NCI-H1105 treated with DMSO at 0.1 percent for 48 hours (cell line): ENCODE measurements at regions not wholly inside any gene's neighbourhood (a gene's known extent, or its start where the extent isn't known, plus 50 kb on each side); places are given as distances from the start of the nearest gene placed in this dataset.

Source experiments
- DNase-seq: peaks from one replicate; lab custom pipeline; 2025; lab: John Stamatoyannopoulos, UW

GRCh38 chr1:108082738-108083562, 117.2 kb downstream of the SLC25A24 start:
- DNase-seq: peak; percentile 6

- DNase-seq: no peak
Measured at GRCh38 chr1:108082001-108082400, 117.0 kb upstream of the VAV3 start.

- no peak for DNase-seq
Measured at GRCh38 chr1:108080448-108080847, 115.5 kb upstream of the VAV3 start.

- DNase-seq: no peak
Measured at GRCh38 chr1:108079440-108080025, 114.6 kb upstream of the VAV3 start.

- no peak for DNase-seq
Measured at GRCh38 chr1:108077991-108078390, 113.0 kb upstream of the VAV3 start.

- no peak for DNase-seq
Measured at GRCh38 chr1:108075055-108075454, 110.1 kb upstream of the VAV3 start.

GRCh38 chr1:108072776-108073175, 107.8 kb upstream of the VAV3 start:
- DNase-seq: no peak

GRCh38 chr1:108072212-108072611, 107.2 kb upstream of the VAV3 start:
- DNase-seq: no peak

GRCh38 chr1:108071601-108072000, 106.6 kb upstream of the VAV3 start:
- no peak for DNase-seq

GRCh38 chr1:108070662-108071061, 105.7 kb upstream of the VAV3 start:
- peak; percentile 43 for DNase-seq

- no peak for DNase-seq
Measured at GRCh38 chr1:108067884-108068540, 103.0 kb upstream of the VAV3 start.

- no peak for DNase-seq
Measured at GRCh38 chr1:108066808-108067207, 101.8 kb upstream of the VAV3 start.

- no peak for DNase-seq
Measured at GRCh38 chr1:108064255-108064654, 99.3 kb upstream of the VAV3 start.

- no peak for DNase-seq
Measured at GRCh38 chr1:108063703-108064102, 98.7 kb upstream of the VAV3 start.

- DNase-seq: no peak
Measured at GRCh38 chr1:108059945-108060344, 95.0 kb upstream of the VAV3 start.

GRCh38 chr1:108057541-108057940, 92.6 kb upstream of the VAV3 start:
- DNase-seq: no peak

- no peak for DNase-seq
Measured at GRCh38 chr1:108056436-108056990, 91.5 kb upstream of the VAV3 start.

GRCh38 chr1:108055387-108055786, 90.4 kb upstream of the VAV3 start:
- DNase-seq: no peak

GRCh38 chr1:108054396-108054795, 89.4 kb upstream of the VAV3 start:
- DNase-seq: no peak

- no peak for DNase-seq
Measured at GRCh38 chr1:108053270-108054013, 88.5 kb upstream of the VAV3 start.

GRCh38 chr1:108051631-108052377, 86.8 kb upstream of the VAV3 start:
- DNase-seq: peak; percentile 90
